ENCODE measurements at regions not wholly inside any gene's neighbourhood (a gene's known extent, or its start where the extent isn't known, plus 50 kb on each side); places are given as distances from the start of the nearest gene placed in this dataset.

- no peak for TF ChIP-seq MAZ (IDR thresholded peaks at IDR 0.05; ENCODE audit: borderline replicate concordance, low read depth, low read length)
- no peak for TF ChIP-seq CTCF (IDR thresholded peaks at IDR 0.05)
- TF ChIP-seq ZSCAN20 (CRISPR knock-in tag; IDR thresholded peaks at IDR 0.05), result no peak
- TF ChIP-seq KDM1A (IDR thresholded peaks at IDR 0.05; ENCODE audit: low read depth), result no peak
- no peak for TF ChIP-seq EHMT2 (IDR thresholded peaks at IDR 0.05; ENCODE audit: low read depth)
Measured at GRCh38 chr2:18170642-18171041, 292.2 kb downstream of the KCNS3 start.
